Gastroesophageal sphincter (tissue), 4 donors: ENCODE measurements at regions not wholly inside any gene's neighbourhood (a gene's known extent, or its start where the extent isn't known, plus 50 kb on each side); places are given as distances from the start of the nearest gene placed in this dataset.
"Not testable (repeated sequence)": the region's sequence is repeated elsewhere in the genome, so short reads cannot be mapped to it uniquely, and the experiment has no call there.

Experiments used
- ATAC-seq: fragments of 150-250 bp; one replicate; pipeline ENCODE4 v1.9.1; 2016; ENCODE audit warnings: mild to moderate bottlenecking, moderate library complexity
- H3K27ac ChIP-seq, 4 donors: fragments of 200-600 bp; sonication (generic) in 3 of 4; 1 replicate in 3 of 4; 2 replicates in 1 of 4; pipeline ENCODE4 v1.5.1; 2016 to 2019
- H3K27me3 ChIP-seq: fragments of 200-600 bp; sonication (generic); one replicate; pipeline ENCODE4 v1.5.1; 2019
- H3K36me3 ChIP-seq, 2 donors: fragments of 200-600 bp; sonication (generic); one replicate each; pipeline ENCODE4 v1.5.1; 2019; ENCODE audit warnings: control low read depth in 1 of 2
- H3K4me1 ChIP-seq, 3 donors: fragments of 200-600 bp; sonication (generic); 1 replicate in 2 of 3; 2 replicates in 1 of 3; pipeline ENCODE4 v1.5.1; 2016 to 2019; ENCODE audit warnings: control low read depth in 2 of 3
- H3K4me3 ChIP-seq, 2 donors: fragments of 200-600 bp; sonication (generic); one replicate each; pipeline ENCODE4 v1.5.1; 2019; ENCODE audit warnings: mild to moderate bottlenecking in 1 of 2, moderate library complexity in 1 of 2
- H3K9me3 ChIP-seq, 3 donors: fragments of 200-600 bp; sonication (generic); one replicate each; pipeline ENCODE4 v1.5.1; 2017 to 2019; ENCODE audit warnings: control low read depth in 2 of 3
- EP300 ChIP-seq: sonication (generic); formaldehyde crosslinking; IDR thresholded peaks from one replicate; pipeline ENCODE4 v1.6.1; 2017; ENCODE audit warnings: antibody characterized with exemption, mild to moderate bottlenecking
- POLR2A ChIP-seq, 2 donors: fragments of 450-650 bp; IDR thresholded peaks; one replicate each; pipeline ENCODE4 v1.6.1; 2017; ENCODE audit warnings: antibody characterized with exemption in 2 of 2, mild to moderate bottlenecking in 2 of 2, moderate library complexity in 1 of 2
- POLR2AphosphoS5 ChIP-seq: sonication (generic); formaldehyde crosslinking; IDR thresholded peaks from one replicate; pipeline ENCODE4 v1.6.1; 2017; ENCODE audit warnings: antibody characterized with exemption
- WGBS, 2 donors: methylation state at CpG; one replicate each; pipeline ENCODE4 v1.1.5; 2018; ENCODE audit warnings: low coverage in 1 of 2; 5-methylcytosine and 5-hydroxymethylcytosine counted together
- TF ChIP-seq, protein P1 (sequence below), 4 experiments: fragments of 200-600 bp in 2 of 4; fragments of 450-650 bp in 2 of 4; sonication (generic) in 1 of 4; IDR thresholded peaks; one replicate each; pipeline ENCODE4 v1.5.1; 2017 to 2019; ENCODE audit warnings: antibody characterized with exemption in 4 of 4, mild to moderate bottlenecking in 2 of 4, moderate library complexity in 2 of 4

DNA sequence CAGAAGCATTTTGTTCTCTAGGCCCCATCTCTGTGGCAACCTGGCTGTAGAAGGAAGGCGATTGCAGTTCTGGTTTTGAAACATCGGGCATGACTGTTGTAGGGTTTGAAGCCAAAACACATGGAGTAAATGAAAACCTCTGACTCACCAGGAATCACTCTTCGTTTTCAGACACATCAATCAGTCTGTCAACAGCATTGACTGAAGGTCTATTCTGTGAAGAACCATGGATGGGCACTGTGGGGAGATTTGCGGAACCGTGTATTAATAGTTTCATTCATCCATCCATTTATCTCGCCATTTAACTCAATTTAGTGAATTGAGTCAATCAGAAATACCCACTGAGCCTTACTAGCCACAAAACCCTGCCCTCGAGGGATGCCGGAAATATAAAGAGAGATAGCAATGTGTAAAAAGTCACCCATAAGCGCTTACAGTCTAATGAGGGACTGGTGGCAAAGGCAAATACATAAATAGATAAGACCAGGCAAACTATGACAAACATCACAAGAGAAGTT, 364.6 kb upstream of the PROX1 start:
- Histone ChIP-seq H3K4me1 (no peaks in the 10 kb centered on the region), H3K4me3 (no peak overlapping the region), H3K36me3 (no peaks in the 10 kb centered on the region), H3K27me3 (peaks cover 3% of the 10 kb centered on the region), H3K27ac (no peak overlapping the region), H3K9me3 (no peaks in the 10 kb centered on the region)
- no peak for ATAC-seq
- no peak for TF ChIP-seq POLR2AphosphoS5
- TF ChIP-seq POLR2A (IDR thresholded peaks at IDR 0.05) = no peak
- TF ChIP-seq EP300 = no peak
- TF ChIP-seq, protein P1, sequence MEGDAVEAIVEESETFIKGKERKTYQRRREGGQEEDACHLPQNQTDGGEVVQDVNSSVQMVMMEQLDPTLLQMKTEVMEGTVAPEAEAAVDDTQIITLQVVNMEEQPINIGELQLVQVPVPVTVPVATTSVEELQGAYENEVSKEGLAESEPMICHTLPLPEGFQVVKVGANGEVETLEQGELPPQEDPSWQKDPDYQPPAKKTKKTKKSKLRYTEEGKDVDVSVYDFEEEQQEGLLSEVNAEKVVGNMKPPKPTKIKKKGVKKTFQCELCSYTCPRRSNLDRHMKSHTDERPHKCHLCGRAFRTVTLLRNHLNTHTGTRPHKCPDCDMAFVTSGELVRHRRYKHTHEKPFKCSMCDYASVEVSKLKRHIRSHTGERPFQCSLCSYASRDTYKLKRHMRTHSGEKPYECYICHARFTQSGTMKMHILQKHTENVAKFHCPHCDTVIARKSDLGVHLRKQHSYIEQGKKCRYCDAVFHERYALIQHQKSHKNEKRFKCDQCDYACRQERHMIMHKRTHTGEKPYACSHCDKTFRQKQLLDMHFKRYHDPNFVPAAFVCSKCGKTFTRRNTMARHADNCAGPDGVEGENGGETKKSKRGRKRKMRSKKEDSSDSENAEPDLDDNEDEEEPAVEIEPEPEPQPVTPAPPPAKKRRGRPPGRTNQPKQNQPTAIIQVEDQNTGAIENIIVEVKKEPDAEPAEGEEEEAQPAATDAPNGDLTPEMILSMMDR (IDR thresholded peaks at IDR 0.05) = no peak
- 73 to 77% methylated on average over 9 of the region's 9 CpGs for WGBS, 2 donors

DNA sequence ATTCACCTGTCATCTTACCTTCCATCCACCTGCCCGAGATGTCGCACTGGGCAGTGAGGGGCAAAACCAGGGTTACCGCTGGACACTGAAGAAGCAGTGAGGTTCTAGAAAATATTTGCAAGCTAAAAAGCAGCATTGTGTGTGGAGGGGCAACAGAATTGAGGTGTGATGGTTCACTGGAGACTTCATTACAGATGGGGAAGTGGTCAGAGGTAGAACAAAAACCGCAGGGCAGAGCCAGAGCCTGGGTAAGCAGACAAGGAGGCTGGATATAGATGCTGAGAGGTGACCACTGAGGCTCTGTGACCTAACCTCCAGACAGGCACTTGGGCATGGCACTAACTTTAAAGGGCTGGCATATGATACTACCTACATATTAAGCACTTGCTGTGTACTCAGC, 363.9 kb upstream of the PROX1 start:
- ATAC-seq = no peak
- Histone ChIP-seq H3K9me3 (peaks cover 0 to 3% (median 0%) of the 10 kb centered on the region in 3 donors), H3K27me3 (peaks cover 3% of the 10 kb centered on the region), H3K36me3 (no peaks in the 10 kb centered on the region), H3K27ac (no peak overlapping the region), H3K4me3 (no peak overlapping the region), H3K4me1 (no peaks in the 10 kb centered on the region)
- 50 to 77% methylated on average over 2 to 3 of the region's 4 CpGs for WGBS, 2 donors
- no peak for TF ChIP-seq EP300

DNA sequence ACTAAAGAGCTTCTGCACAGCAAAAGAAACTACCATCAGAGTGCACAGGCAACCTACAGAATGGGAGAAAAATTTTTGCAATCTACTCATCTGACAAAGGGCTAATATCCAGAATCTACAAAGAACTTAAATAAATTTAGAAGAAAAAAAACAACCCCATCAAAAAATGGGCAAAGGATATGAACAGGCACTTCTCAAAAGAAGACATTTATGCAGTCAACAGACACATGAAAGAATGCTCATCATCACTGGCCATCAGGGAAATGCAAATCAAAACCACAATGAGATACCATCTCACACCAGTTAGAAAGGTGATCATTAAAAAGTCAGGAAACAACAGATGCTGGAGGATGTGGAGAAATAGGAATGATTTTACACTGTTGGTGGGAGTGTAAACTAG, 351.0 kb upstream of the PROX1 start:
- H3K36me3 ChIP-seq = not testable (repeated sequence)

DNA sequence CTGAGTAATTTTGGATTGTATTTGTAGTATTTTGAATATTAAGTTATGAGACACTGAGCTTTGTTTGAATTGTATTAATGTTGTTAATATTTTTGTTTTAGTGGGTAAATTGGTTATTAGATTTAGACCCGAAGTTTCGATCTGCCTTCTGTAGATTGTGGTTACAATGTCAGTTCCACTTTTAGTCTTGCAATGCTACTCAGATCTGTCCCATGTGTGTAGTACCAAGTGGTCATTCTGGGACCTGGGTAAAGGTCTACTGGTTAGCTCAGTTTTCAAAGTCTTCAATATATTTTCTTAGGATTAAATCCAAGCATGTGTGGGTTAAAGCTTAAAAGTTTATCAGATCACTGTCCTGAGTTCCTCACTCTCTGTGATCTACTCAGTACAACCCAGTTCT, 346.5 kb upstream of the PROX1 start:
- Histone ChIP-seq H3K27me3 (no peaks in the 10 kb centered on the region), H3K4me3 (no peak overlapping the region), H3K36me3 (no peaks in the 10 kb centered on the region), H3K4me1 (no peaks in the 10 kb centered on the region), H3K9me3 (peaks cover 0 to 5% (median 0%) of the 10 kb centered on the region in 3 donors), H3K27ac (no peak overlapping the region)
- TF ChIP-seq POLR2AphosphoS5 = no peak
- TF ChIP-seq, protein P1 (IDR thresholded peaks at IDR 0.05) = no peak
- no peak for TF ChIP-seq POLR2A (IDR thresholded peaks at IDR 0.05)
- TF ChIP-seq EP300 = no peak
- WGBS, 2 donors = 93 to 100% methylated on average over 2 of the region's 2 CpGs
- ATAC-seq = no peak

More for the DNA sequence above, 351.0 kb upstream of the PROX1 start:
- not testable (repeated sequence) for H3K4me3 ChIP-seq, H3K4me1 ChIP-seq, ATAC-seq, H3K27ac ChIP-seq, H3K27me3 ChIP-seq
- H3K9me3 ChIP-seq = peaks cover 0 to 16% (median 0%) of the 10 kb centered on the region in 3 donors

DNA sequence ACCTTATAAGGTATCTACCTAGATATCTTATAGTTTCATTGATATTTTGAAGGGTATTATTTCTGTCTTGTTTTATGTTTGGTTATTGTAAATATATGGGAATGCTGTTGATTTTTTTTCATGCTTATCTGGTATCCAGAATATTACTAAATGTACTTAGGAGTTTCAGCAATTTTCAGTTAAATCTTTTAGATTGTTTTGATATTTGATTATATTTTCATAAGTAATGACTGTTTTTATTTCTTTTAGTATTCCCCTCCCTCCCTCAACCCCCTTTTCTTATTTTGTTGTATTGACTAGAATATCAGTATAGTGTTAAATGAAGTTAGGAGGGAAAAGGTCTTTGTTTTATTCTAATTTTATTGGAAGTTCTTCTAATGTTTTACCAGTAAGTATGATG, 344.4 kb upstream of the PROX1 start:
- TF ChIP-seq EP300 = no peak
- TF ChIP-seq POLR2AphosphoS5 = no peak
- TF ChIP-seq POLR2A (IDR thresholded peaks at IDR 0.05) = no peak
- TF ChIP-seq, protein P1 (IDR thresholded peaks at IDR 0.05) = no peak
- Histone ChIP-seq H3K36me3 (no peaks in the 10 kb centered on the region), H3K4me1 (no peaks in the 10 kb centered on the region), H3K4me3 (no peak overlapping the region), H3K27ac (no peak overlapping the region), H3K9me3 (no peaks in the 10 kb centered on the region), H3K27me3 (no peaks in the 10 kb centered on the region)
- no peak for ATAC-seq

DNA sequence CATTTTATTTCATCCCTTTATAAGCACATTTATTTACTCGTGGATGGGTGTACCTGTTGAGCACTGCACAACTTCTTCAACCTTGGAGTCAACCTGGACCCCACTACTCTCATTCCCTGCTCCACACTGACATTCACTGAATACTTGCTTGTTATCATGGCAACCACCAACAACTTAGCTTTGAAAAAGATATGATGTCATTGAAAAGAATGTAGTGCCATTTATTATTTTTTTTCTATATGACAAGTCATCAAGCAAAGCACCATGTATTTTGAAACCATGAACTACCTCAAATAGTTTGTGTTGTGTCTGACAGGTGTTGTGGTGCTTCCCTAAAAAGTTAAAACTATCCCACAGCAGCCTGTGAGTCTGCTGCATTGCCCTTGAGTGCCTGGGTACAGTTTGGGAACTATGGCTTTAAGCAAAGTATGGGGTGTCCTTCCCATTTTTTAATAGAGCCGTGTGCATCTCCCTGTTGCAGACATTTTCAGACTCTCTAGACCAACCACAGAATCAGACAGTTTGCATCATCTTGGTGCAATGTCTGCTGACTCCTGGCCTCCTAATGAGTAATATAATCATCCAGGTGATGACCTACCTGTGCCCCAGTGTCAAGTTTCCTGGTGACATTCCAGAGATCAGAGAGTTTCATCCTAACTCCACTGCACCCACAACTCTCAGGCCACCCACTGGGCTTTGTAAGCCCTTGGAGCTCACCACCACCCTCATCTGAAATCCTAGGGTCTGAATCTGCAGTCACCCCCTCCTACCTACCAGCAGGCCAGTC, 339.7 kb upstream of the PROX1 start:
- H3K4me1 ChIP-seq = no peaks in the 10 kb centered on the region
- TF ChIP-seq POLR2A (IDR thresholded peaks at IDR 0.05) (no peak), EP300 (no peak), POLR2AphosphoS5 (no peak)
- TF ChIP-seq, protein P1 (IDR thresholded peaks at IDR 0.05) = no peak
- no peaks in the 10 kb centered on the region for H3K9me3 ChIP-seq
- H3K36me3 ChIP-seq = no peaks in the 10 kb centered on the region
- H3K27ac ChIP-seq = no peak overlapping the region
- peaks cover 7% of the 10 kb centered on the region for H3K27me3 ChIP-seq
- H3K4me3 ChIP-seq = no peak overlapping the region
- 50 to 72% methylated on average over 2 of the region's 2 CpGs for WGBS, 2 donors
- ATAC-seq = no peak
